IMR-90 (cell line): ENCODE measurements at regions not wholly inside any gene's neighbourhood (a gene's known extent, or its start where the extent isn't known, plus 50 kb on each side); places are given as distances from the start of the nearest gene placed in this dataset.

Experiments used
- ATAC-seq: fragments of 200-7000 bp; cut with Tn5 transposase; 2 replicates; pipeline ENCODE4 v1.9.1; 2020; ENCODE audit warnings: low read depth, mild to moderate bottlenecking, moderate library complexity
- BruUV-seq: library from RNA; stranded (reverse); fragments of 400-500 nt; replicated peaks from 2 replicates; lab custom pipeline; 2021; lab: Mats Ljungman, UMichigan
- CTCF ChIA-PET: fragments of 300-600 bp; formaldehyde crosslinking; extraction: SDS; loops from one replicate; lab custom pipeline; 2021; ENCODE audit warnings: antibody characterized with exemption; lab: Yijun Ruan, JAX
- POLR2A ChIA-PET: fragments of 300-600 bp; sonication (Branson Sonifier 250); formaldehyde crosslinking; loops from one replicate; lab custom pipeline; 2022; ENCODE audit warnings: antibody characterized with exemption; ENCODE audit not compliant: unreplicated experiment; lab: Charles Lee
- DNase-seq: peaks from one replicate; pipeline ENCODE4 v3.0.0; 2013
- H2AFZ ChIP-seq: replicated peaks from 2 replicates; pipeline ENCODE3; 2013; ENCODE audit warnings: low read length, mild to moderate bottlenecking; ENCODE audit not compliant: poor library complexity
- H2AK5ac ChIP-seq: 2 replicates; pipeline ENCODE4 v1.6.1; 2013; ENCODE audit warnings: low read depth, low read length, inconsistent platforms
- H2AK9ac ChIP-seq: replicated peaks from 2 replicates; pipeline ENCODE3; 2013; ENCODE audit warnings: mild to moderate bottlenecking, low read depth, low read length, moderate library complexity; ENCODE audit not compliant: poor library complexity
- H2BK120ac ChIP-seq: 2 replicates; pipeline ENCODE4 v1.6.1; 2013; ENCODE audit warnings: low read depth, low read length, inconsistent platforms
- H2BK15ac ChIP-seq: 3 replicates; pipeline ENCODE4 v1.6.1; 2013; ENCODE audit warnings: low read depth, low read length, inconsistent platforms
- H2BK20ac ChIP-seq: 2 replicates; pipeline ENCODE4 v1.6.1; 2013; ENCODE audit warnings: low read depth, mild to moderate bottlenecking, inconsistent platforms, low read length, moderate library complexity
- H2BK5ac ChIP-seq: 2 replicates; pipeline ENCODE4 v1.6.1; 2013; ENCODE audit warnings: mild to moderate bottlenecking, low read depth, low read length, inconsistent platforms; ENCODE audit not compliant: poor library complexity, severe bottlenecking
- H3K14ac ChIP-seq: replicated peaks from 2 replicates; pipeline ENCODE4 v1.6.1; 2013; ENCODE audit warnings: low read depth, low read length, inconsistent platforms
- H3K18ac ChIP-seq: 2 replicates; pipeline ENCODE4 v1.6.1; 2013; ENCODE audit warnings: low read depth, low read length, control low read depth
- H3K23ac ChIP-seq: 2 replicates; pipeline ENCODE4 v1.6.1; 2013; ENCODE audit warnings: low read depth, low read length, inconsistent platforms
- H3K27ac ChIP-seq: 2 replicates; pipeline ENCODE4 v1.5.1; 2013; ENCODE audit warnings: mild to moderate bottlenecking, control low read depth, low read length; ENCODE audit not compliant: insufficient read depth
- H3K27me3 ChIP-seq: 2 replicates; pipeline ENCODE4 v1.6.1; 2013; ENCODE audit warnings: low read length; ENCODE audit not compliant: control insufficient read depth, insufficient read depth
- H3K36me3 ChIP-seq: 2 replicates; pipeline ENCODE4 v1.6.1; 2013; ENCODE audit warnings: low read length, mixed read lengths; ENCODE audit not compliant: control insufficient read depth, insufficient read depth
- H3K4ac ChIP-seq: 2 replicates; pipeline ENCODE4 v1.6.1; 2013; ENCODE audit warnings: low read depth, low read length, inconsistent platforms
- H3K4me1 ChIP-seq: 2 replicates; pipeline ENCODE4 v1.6.1; 2013; ENCODE audit warnings: low read length, mixed read lengths; ENCODE audit not compliant: control insufficient read depth, insufficient read depth
- H3K4me2 ChIP-seq: 2 replicates; pipeline ENCODE4 v1.6.1; 2013; ENCODE audit warnings: low read depth, mild to moderate bottlenecking, control low read depth, low read length, moderate library complexity
- H3K4me3 ChIP-seq: 2 replicates; pipeline ENCODE4 v1.5.1; 2013; ENCODE audit warnings: low read depth, mild to moderate bottlenecking, control low read depth, low read length, moderate library complexity; ENCODE audit not compliant: insufficient read depth
- H3K56ac ChIP-seq: 2 replicates; pipeline ENCODE4 v1.6.1; 2013; ENCODE audit warnings: low read length, inconsistent platforms; ENCODE audit not compliant: insufficient read depth; ENCODE audit errors: extremely low read depth
- H3K79me1 ChIP-seq, 2 experiments: 2 replicates each; pipeline ENCODE4 v1.6.1; 2013; ENCODE audit warnings: low read length in 2 of 2, inconsistent platforms in 1 of 2, low read depth in 1 of 2
- H3K9ac ChIP-seq: 2 replicates; pipeline ENCODE4 v1.6.1; 2013; ENCODE audit warnings: low read depth, low read length, control low read depth
- H3K9me1 ChIP-seq: 2 replicates; pipeline ENCODE4 v1.6.1; 2013; ENCODE audit warnings: low read length, inconsistent platforms; ENCODE audit not compliant: insufficient read depth
- H3K9me3 ChIP-seq: 2 replicates; pipeline ENCODE4 v1.6.1; 2013; ENCODE audit warnings: low read length; ENCODE audit not compliant: control insufficient read depth, insufficient read depth
- H4K20me1 ChIP-seq: 2 replicates; pipeline ENCODE4 v1.6.1; 2013; ENCODE audit warnings: low read length, inconsistent platforms; ENCODE audit not compliant: insufficient read depth
- H4K5ac ChIP-seq: 2 replicates; pipeline ENCODE4 v1.6.1; 2013; ENCODE audit warnings: mild to moderate bottlenecking, low read depth, low read length, control low read depth
- H4K8ac ChIP-seq, 2 experiments: 2 replicates each; pipeline ENCODE4 v1.6.1; 2013; ENCODE audit warnings: low read depth in 2 of 2, low read length in 2 of 2, control low read depth in 1 of 2, inconsistent platforms in 1 of 2
- H4K91ac ChIP-seq: 2 replicates; pipeline ENCODE4 v1.6.1; 2013; ENCODE audit warnings: low read depth, low read length, inconsistent platforms; ENCODE audit not compliant: insufficient read depth
- MAFK ChIP-seq: IDR thresholded peaks from 2 replicates; pipeline ENCODE4 v1.6.1; 2012; ENCODE audit warnings: low read depth, low read length, improper control_type of control experiment
- MXI1 ChIP-seq: IDR thresholded peaks from 2 replicates; pipeline ENCODE4 v1.6.1; 2012; ENCODE audit warnings: low read depth, mild to moderate bottlenecking, low read length, moderate library complexity, borderline replicate concordance
- RCOR1 ChIP-seq: IDR thresholded peaks from 2 replicates; pipeline ENCODE4 v1.6.1; 2012; ENCODE audit warnings: mild to moderate bottlenecking, low read length, improper control_type of control experiment; ENCODE audit not compliant: insufficient replicate concordance
- RFX5 ChIP-seq: IDR thresholded peaks from 2 replicates; pipeline ENCODE4 v1.8.0; 2012; ENCODE audit warnings: low read depth, mild to moderate bottlenecking, low read length, moderate library complexity
- SMC3 ChIP-seq: fragments of 150-350 bp; IDR thresholded peaks from 2 replicates; pipeline ENCODE4 v1.6.1; 2016; ENCODE audit warnings: low read depth, mild to moderate bottlenecking, antibody characterized with exemption, low read length, moderate library complexity
- WGBS, 2 experiments: methylation state at CpG; one replicate each; pipeline versions ENCODE4 v1.1.5 to v1.1.7; 2013; ENCODE audit warnings: missing lambda C conversion rate in 2 of 2; ENCODE audit not compliant: insufficient read length in 1 of 2; ENCODE audit errors: extremely low coverage in 2 of 2; 5-methylcytosine and 5-hydroxymethylcytosine counted together
- dilution Hi-C: fragments of 300-500 bp; cut with HindIII; formaldehyde crosslinking; loops from one replicate; pipeline ENCODE4 v1.14.3; 2018; ENCODE audit warnings: low sequenced_read_pairs; ENCODE audit not compliant: unreplicated experiment
- in situ Hi-C: fragments of 300-500 bp; cut with MboI; formaldehyde crosslinking; loops from 3 replicates; pipeline ENCODE4 v1.14.3; 2019; ENCODE audit warnings: low sequenced_read_pairs, inconsistent platforms, mixed read lengths
- intact Hi-C: fragments of 100-400 bp; cut with micrococcal nuclease; formaldehyde crosslinking; loops from 2 replicates; pipeline ENCODE4 v1.10.0; 2022
- TF ChIP-seq, protein P1 (sequence below): conservative IDR thresholded peaks from 2 replicates; pipeline ENCODE4 v1.5.1; 2012; ENCODE audit warnings: mild to moderate bottlenecking, low read depth, low read length, improper control_type of control experiment

GRCh38 chr9:1431461-1431860 lies 381.3 kb downstream of the DMRT2 start:
- WGBS, 2 experiments = 100% methylated on average over 1 of the region's 4 CpGs; no CpG with 5 or more reads in 1 of the 2 experiments
- H3K79me1 ChIP-seq = no peaks in the 10 kb centered on the region
- ATAC-seq (no peak), DNase-seq (no peak)
- no peak overlapping the region for H3K4me3 ChIP-seq
- no peak overlapping the region for H2BK15ac ChIP-seq
- H2AFZ ChIP-seq = no peak overlapping the region
- no peak overlapping the region for H3K27ac ChIP-seq
- no peaks in the 10 kb centered on the region for H3K27me3 ChIP-seq
- no peaks in the 10 kb centered on the region for H3K9me1 ChIP-seq
- no peak overlapping the region for H2BK20ac ChIP-seq
- no peak overlapping the region for H2BK5ac ChIP-seq
- ChIA-PET CTCF (no interaction called here), POLR2A (no interaction called here)
- no peaks in the 10 kb centered on the region for H4K20me1 ChIP-seq
- H3K9ac ChIP-seq = no peak overlapping the region
- in situ Hi-C loops = no loop called here
- H2AK5ac ChIP-seq = no peak overlapping the region
- H4K91ac ChIP-seq = no peak overlapping the region
- H3K4ac ChIP-seq = no peak overlapping the region
- H3K4me2 ChIP-seq = no peak overlapping the region
- H3K56ac ChIP-seq = no peak overlapping the region
- no peaks in the 10 kb centered on the region for H3K36me3 ChIP-seq
- no peak overlapping the region for H3K18ac ChIP-seq
- no peak overlapping the region for H3K23ac ChIP-seq
- BruUV-seq = no TSS peak
- dilution Hi-C loops = no loop called here
- H4K8ac ChIP-seq = no peak overlapping the region
- no peak overlapping the region for H2AK9ac ChIP-seq
- no peak overlapping the region for H2BK120ac ChIP-seq
- intact Hi-C loops = no loop called here
- H3K14ac ChIP-seq = no peak overlapping the region
- no peak overlapping the region for H4K5ac ChIP-seq
- TF ChIP-seq MXI1 (no peak), MAFK (no peak), SMC3 (no peak), RFX5 (no peak), RCOR1 (no peak)
- TF ChIP-seq, protein P1, sequence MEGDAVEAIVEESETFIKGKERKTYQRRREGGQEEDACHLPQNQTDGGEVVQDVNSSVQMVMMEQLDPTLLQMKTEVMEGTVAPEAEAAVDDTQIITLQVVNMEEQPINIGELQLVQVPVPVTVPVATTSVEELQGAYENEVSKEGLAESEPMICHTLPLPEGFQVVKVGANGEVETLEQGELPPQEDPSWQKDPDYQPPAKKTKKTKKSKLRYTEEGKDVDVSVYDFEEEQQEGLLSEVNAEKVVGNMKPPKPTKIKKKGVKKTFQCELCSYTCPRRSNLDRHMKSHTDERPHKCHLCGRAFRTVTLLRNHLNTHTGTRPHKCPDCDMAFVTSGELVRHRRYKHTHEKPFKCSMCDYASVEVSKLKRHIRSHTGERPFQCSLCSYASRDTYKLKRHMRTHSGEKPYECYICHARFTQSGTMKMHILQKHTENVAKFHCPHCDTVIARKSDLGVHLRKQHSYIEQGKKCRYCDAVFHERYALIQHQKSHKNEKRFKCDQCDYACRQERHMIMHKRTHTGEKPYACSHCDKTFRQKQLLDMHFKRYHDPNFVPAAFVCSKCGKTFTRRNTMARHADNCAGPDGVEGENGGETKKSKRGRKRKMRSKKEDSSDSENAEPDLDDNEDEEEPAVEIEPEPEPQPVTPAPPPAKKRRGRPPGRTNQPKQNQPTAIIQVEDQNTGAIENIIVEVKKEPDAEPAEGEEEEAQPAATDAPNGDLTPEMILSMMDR = no peak
- H3K4me1 ChIP-seq = no peaks in the 10 kb centered on the region
- peaks cover 7% of the 10 kb centered on the region; the same call in 1 of the 2 replicates for H3K9me3 ChIP-seq
